Keratinocyte (primary cell): ENCODE measurements at regions not wholly inside any gene's neighbourhood (a gene's known extent, or its start where the extent isn't known, plus 50 kb on each side); places are given as distances from the start of the nearest gene placed in this dataset.

ENCODE experiments used
- DNase-seq: peaks from one replicate; pipeline ENCODE4 v3.0.0-alpha.2; 2011; ENCODE audit warnings: low read depth, missing footprints, low spot score
- FAIRE-seq: peaks from 2 replicates; lab custom pipeline; 2011; peaks lifted over from hg19 to GRCh38; lab: Jason Lieb, UNC
- H2AFZ ChIP-seq: 2 replicates; pipeline ENCODE4 v1.6.0; 2012; ENCODE audit warnings: low read length, control low read depth, inconsistent platforms; ENCODE audit not compliant: control insufficient read depth
- H3K27ac ChIP-seq: 2 replicates; pipeline ENCODE4 v1.5.1; 2011; ENCODE audit warnings: low read length; ENCODE audit not compliant: control insufficient read depth, insufficient read depth
- H3K27me3 ChIP-seq: 3 replicates; pipeline ENCODE4 v1.6.0; 2011; ENCODE audit warnings: low read length; ENCODE audit not compliant: control insufficient read depth, insufficient read depth; ENCODE audit errors: extremely low read depth
- H3K36me3 ChIP-seq, 2 experiments: 2 replicates in 1 of 2; 3 replicates in 1 of 2; pipeline ENCODE4 v1.5.1; 2011; ENCODE audit warnings: low read length in 2 of 2, mild to moderate bottlenecking in 1 of 2; ENCODE audit not compliant: control insufficient read depth in 2 of 2, insufficient read depth in 2 of 2; ENCODE audit errors: extremely low read depth in 1 of 2
- H3K4me1 ChIP-seq: 3 replicates; pipeline ENCODE4 v1.5.1; 2011; ENCODE audit warnings: low read length; ENCODE audit not compliant: control insufficient read depth, insufficient read depth; ENCODE audit errors: extremely low read depth
- H3K4me2 ChIP-seq: 3 replicates; pipeline ENCODE4 v1.6.0; 2011; ENCODE audit warnings: low read depth, low read length; ENCODE audit not compliant: control insufficient read depth, insufficient read depth; ENCODE audit errors: extremely low read depth
- H3K4me3 ChIP-seq, 3 experiments: fragments of 200-600 bp in 1 of 3; sonication (generic) in 1 of 3; 2 replicates in 2 of 3; 3 replicates in 1 of 3; pipeline ENCODE4 v1.5.1; 2011 to 2016; ENCODE audit warnings: low read length in 3 of 3, mild to moderate bottlenecking in 3 of 3, control low read depth in 2 of 3, inconsistent platforms in 1 of 3, low read depth in 1 of 3, mixed read lengths in 1 of 3, mixed run types in 1 of 3, moderate library complexity in 1 of 3; ENCODE audit not compliant: control insufficient read depth in 2 of 3, insufficient read depth in 2 of 3; ENCODE audit errors: extremely low read depth in 1 of 3
- H3K79me2 ChIP-seq: 2 replicates; pipeline ENCODE4 v1.6.0; 2012; ENCODE audit warnings: low read length; ENCODE audit not compliant: control insufficient read depth, insufficient read depth
- H3K9ac ChIP-seq: 3 replicates; pipeline ENCODE4 v1.6.0; 2011; ENCODE audit warnings: low read length; ENCODE audit not compliant: control insufficient read depth, insufficient read depth; ENCODE audit errors: extremely low read depth
- H3K9me1 ChIP-seq: 3 replicates; pipeline ENCODE4 v1.6.0; 2011; ENCODE audit warnings: low read length; ENCODE audit not compliant: control insufficient read depth, insufficient read depth; ENCODE audit errors: extremely low read depth
- H3K9me3 ChIP-seq: 2 replicates; pipeline ENCODE4 v1.5.1; 2012; ENCODE audit warnings: low read depth, low read length; ENCODE audit not compliant: control insufficient read depth
- H4K20me1 ChIP-seq: 3 replicates; pipeline ENCODE4 v1.6.0; 2011; ENCODE audit warnings: low read length; ENCODE audit not compliant: control insufficient read depth, insufficient read depth; ENCODE audit errors: extremely low read depth
- CTCF ChIP-seq, 3 experiments: IDR thresholded peaks in 1 of 3; conservative IDR thresholded peaks in 1 of 3; optimal IDR thresholded peaks in 1 of 3; 2 replicates in 2 of 3; 3 replicates in 1 of 3; pipeline versions ENCODE3 to v1.5.1; 2011; ENCODE audit warnings: low read length in 3 of 3, mild to moderate bottlenecking in 3 of 3, moderate library complexity in 2 of 3, control low read depth in 1 of 3, inconsistent platforms in 1 of 3; ENCODE audit not compliant: insufficient read depth in 2 of 3; ENCODE audit errors: extremely low read depth in 1 of 3
- EZH2 ChIP-seq: IDR thresholded peaks from one replicate; pipeline ENCODE4 v1.6.1; 2012; ENCODE audit warnings: inconsistent platforms, mild to moderate bottlenecking, low read length, moderate library complexity
- dilution Hi-C: fragments of 300-500 bp; cut with MboI; formaldehyde crosslinking; loops from one replicate; pipeline ENCODE4 v1.7.0; 2020; ENCODE audit warnings: low sequenced_read_pairs; ENCODE audit not compliant: extremely low pct_ligation_motif_present

GRCh38 chr7:67588631-67589030 is 592.0 kb downstream of the TYW1 start:
- Histone ChIP-seq H4K20me1 (no peaks in the 10 kb centered on the region), H3K4me3 (no peak overlapping the region), H3K4me2 (no peak overlapping the region), H3K27me3 (no peaks in the 10 kb centered on the region), H2AFZ (no peak overlapping the region), H3K36me3 (no peaks in the 10 kb centered on the region), H3K9ac (no peak overlapping the region), H3K9me3 (no peaks in the 10 kb centered on the region), H3K9me1 (no peaks in the 10 kb centered on the region), H3K4me1 (no peaks in the 10 kb centered on the region), H3K79me2 (no peaks in the 10 kb centered on the region), H3K27ac (no peak overlapping the region)
- DNase-seq (no peak), FAIRE-seq (no peak)
- dilution Hi-C loops = no loop called here
- no peak for TF ChIP-seq CTCF (optimal IDR thresholded peaks at IDR 0.05 in 1 of 3, IDR thresholded peaks at IDR 0.05 in 1 of 3, conservative IDR thresholded peaks at IDR 0.05 in 1 of 3; ENCODE audit: extremely low read depth in 1 of 3, insufficient read depth in 2 of 3, low read length in 3 of 3)
- TF ChIP-seq EZH2 = no peak

GRCh38 chr7:67589183-67589582 is 592.5 kb downstream of the TYW1 start:
- FAIRE-seq (no peak), DNase-seq (no peak)
- H2AFZ ChIP-seq = no peak overlapping the region
- dilution Hi-C loops = no loop called here
- no peaks in the 10 kb centered on the region for H3K9me1 ChIP-seq
- no peaks in the 10 kb centered on the region for H4K20me1 ChIP-seq
- H3K4me3 ChIP-seq = no peak overlapping the region
- no peaks in the 10 kb centered on the region for H3K27me3 ChIP-seq
- no peak for TF ChIP-seq CTCF (optimal IDR thresholded peaks at IDR 0.05 in 1 of 3, IDR thresholded peaks at IDR 0.05 in 1 of 3, conservative IDR thresholded peaks at IDR 0.05 in 1 of 3; ENCODE audit: extremely low read depth in 1 of 3, insufficient read depth in 2 of 3, low read length in 3 of 3)
- no peak for TF ChIP-seq EZH2
- no peak overlapping the region for H3K27ac ChIP-seq
- no peak overlapping the region for H3K9ac ChIP-seq
- no peaks in the 10 kb centered on the region for H3K4me1 ChIP-seq
- no peaks in the 10 kb centered on the region for H3K36me3 ChIP-seq
- no peak overlapping the region for H3K4me2 ChIP-seq
- H3K79me2 ChIP-seq = no peaks in the 10 kb centered on the region
- H3K9me3 ChIP-seq = peaks cover 2% of the 10 kb centered on the region
